Fibroblast of skin of right biceps (primary cell): ENCODE measurements at regions not wholly inside any gene's neighbourhood (a gene's known extent, or its start where the extent isn't known, plus 50 kb on each side); places are given as distances from the start of the nearest gene placed in this dataset.
"Not testable (repeated sequence)": the region's sequence is repeated elsewhere in the genome, so short reads cannot be mapped to it uniquely, and the experiment has no call there.

Experiments used
- DNase-seq: peaks from one replicate; pipeline ENCODE4 v3.0.0-alpha.2; 2013

- DNase-seq = no peak
Measured at GRCh38 chr12:84035766-84036165, 876.8 kb downstream of the SLC6A15 start.

DNA sequence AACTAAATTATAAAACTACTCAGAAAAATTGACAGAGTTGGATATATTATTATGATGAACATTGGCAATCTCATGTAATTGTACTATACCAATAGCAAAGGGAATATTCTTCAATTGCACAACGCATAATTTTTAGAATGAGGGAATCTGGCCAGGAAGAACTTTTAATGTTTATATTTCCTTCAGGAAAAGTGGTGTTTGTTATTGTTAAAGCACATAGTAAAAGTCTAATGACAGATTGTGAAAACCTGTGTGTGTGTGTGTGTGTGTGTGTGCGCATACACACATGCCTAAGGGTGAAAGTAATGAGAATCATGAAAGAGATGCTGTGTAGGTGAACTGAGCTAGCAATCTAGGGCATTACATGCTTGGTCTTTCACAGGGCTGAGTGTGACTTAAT is 877.7 kb downstream of the SLC6A15 start:
- DNase-seq = no peak

- DNase-seq = no peak
Measured at GRCh38 chr12:84033162-84033561, 879.4 kb downstream of the SLC6A15 start.

DNA sequence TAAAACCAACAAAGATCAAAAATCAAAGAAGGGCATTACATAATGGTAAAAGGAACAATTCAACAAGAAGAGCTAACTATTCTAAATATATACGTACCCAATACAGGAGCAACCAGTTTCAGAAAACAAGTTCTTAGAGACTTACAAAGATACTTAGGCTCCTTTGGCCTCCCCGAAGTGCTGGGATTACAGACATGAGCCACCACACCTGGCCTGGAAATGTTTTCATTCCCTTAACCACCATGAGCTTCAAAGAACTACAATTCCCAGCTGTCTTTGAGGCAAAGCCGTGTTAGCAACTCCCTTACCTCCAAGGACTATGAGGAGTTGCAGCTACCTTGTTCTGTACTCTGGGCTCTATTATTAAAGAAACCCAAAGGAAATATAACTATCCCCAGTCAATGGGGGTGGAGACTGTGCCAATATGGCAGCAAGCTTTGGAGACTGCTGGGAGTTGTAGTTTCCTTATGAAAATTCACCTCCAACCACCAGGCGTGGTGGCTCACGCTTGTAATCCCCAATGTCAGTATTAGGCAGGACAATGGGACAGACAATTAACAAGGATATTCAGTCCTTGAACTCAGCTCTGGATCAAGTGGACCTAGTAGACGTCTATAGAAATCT is 893.9 kb downstream of the SLC6A15 start:
- DNase-seq = not testable (repeated sequence)

DNA sequence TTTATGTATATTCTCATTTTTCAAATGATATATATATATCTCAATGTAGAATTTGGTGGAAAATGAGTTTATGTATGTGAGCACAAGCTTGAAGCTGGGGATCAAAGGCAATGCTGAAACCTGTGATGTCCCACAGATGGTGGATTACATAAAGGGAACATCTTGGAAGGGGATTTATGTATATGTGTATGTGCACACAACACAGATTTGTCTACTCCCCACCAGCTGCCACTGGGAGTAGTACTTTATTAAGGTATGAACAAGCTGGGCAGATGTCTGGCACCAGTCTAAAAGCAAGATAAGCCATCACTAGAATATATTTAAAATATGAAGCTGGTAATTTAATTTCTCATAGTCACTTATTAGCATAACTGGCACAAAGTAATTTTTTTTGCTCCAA is 895.6 kb downstream of the SLC6A15 start:
- no peak for DNase-seq

- no peak for DNase-seq
Measured at GRCh38 chr12:83997423-83997822, 915.2 kb downstream of the SLC6A15 start.

DNA sequence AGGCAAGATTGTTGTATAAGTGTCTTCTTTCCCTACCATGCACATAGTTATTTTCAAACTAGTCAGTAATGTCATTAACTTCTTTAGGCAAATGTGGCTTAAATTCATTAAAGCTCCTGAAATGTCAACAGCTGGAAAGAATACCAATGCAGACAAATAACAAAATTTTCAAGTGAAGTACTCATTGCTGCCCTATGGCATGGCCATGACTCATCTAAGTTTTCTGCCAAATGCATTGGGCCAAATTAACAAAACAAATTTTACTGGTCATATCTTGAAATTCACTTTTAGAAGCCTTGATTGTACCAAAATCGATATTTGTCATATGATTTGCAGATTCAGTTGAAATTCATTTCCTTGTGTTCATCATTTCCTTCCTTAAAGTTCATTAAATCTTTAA is 915.9 kb downstream of the SLC6A15 start:
- no peak for DNase-seq

DNA sequence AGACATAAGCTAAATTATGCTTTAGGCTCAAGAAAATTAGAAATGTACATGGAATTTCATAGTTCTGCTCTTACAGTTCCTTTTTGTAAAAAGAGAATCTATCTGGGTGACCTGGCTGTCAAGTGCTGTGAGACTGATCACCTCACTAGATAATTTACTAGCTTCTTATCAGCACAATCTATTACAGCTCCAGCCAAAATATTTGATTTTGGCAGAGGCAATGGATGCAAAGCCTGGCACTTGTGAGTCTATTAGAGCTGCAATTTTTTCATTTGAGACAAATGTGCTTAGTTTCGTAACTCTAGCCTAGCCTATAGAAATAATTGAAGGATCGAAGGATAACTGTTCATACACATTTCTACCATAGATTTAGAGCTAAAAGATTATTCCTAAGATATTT is 927.5 kb downstream of the SLC6A15 start:
- DNase-seq = peak; percentile 11

DNA sequence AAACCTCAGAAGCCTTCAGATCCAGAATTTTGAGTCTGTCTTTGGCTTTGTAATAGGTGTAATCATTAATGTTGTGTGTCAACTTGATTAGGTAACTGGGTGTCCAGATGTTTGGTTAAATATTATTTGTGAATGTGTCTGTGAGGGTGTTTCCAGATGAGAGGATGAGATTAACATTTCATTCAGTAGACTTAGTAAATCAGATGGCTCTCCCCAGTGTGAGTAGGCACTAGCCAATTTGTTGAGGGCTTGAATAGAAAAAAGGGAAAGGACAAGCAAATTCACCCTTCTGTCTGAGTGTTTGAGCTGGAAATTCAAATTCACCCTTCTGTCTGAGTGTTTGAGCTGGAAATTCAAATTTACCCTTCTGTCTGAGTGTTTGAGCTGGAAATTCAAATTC is 932.2 kb downstream of the SLC6A15 start:
- DNase-seq = no peak

GRCh38 chr12:83979785-83980184 is 932.8 kb downstream of the SLC6A15 start:
- DNase-seq = no peak

DNA sequence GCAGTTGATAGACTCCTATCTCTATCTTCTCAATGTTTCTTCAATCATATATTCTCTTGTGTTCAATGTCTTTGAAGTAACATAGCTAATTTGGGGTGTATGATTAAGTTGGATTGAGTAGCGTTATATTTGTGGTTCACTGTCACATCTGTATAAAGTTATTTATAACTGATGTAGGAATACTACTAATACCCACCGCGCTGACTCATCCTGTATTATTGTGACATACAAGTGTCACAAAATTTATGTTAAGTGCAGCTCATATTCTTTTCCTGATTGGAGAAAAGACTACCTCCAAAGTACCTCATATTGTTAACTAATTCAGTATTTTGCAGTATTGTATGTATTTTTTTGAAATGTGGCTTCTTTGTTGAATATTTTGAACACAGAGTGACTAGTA is 940.8 kb downstream of the SLC6A15 start:
- peak; percentile 41 for DNase-seq

DNA sequence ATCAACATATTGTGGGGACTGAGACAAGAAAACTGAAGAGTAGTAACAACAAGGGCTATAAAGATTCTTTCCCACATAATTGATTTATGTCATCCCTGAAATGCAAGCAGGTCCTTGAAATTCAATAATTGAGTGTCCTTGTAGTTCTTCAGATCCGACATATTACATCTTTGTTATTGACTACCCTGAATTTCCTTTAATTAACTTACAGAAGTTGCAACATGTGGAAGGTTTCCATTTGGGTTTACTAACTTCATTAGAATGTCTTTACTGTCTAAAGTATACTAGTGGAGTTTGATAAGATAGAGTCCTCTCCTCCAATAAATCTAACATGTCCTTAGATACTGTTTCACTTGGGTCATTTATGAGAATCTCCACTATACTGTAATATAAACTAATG is 951.8 kb downstream of the SLC6A15 start:
- no peak for DNase-seq

- peak; percentile 14 for DNase-seq
Measured at GRCh38 chr12:83958997-83959396, 953.6 kb downstream of the SLC6A15 start.

DNA sequence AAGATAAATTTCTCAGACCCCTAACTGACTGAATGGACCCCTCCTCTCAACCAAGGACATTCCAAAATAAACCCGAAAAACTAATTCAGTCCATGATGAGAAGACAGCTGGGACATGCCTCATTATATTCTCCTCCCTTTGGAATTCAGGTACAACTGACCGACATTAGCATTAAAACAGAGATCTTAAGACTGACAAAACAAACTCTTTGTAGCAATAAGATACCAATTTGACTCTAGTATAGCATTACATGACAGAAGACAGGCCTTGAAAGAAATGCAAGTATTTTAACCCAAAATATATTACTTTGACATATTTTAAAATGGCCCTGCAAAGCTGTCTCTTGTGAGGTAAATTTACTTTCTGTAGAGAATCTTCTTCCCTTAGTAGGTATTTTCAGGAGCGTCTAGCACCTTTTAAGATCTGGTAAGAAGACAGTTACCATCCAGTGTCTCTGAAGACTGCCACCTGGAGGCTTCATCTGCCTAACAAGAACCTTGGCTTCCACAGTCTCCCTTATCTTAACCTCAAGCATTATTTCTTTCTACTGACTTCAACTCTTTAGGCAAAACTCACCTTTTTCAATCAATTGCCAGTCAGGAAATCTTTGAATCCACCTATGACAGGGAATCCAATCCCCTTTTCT is 957.5 kb downstream of the SLC6A15 start:
- no peak for DNase-seq

DNA sequence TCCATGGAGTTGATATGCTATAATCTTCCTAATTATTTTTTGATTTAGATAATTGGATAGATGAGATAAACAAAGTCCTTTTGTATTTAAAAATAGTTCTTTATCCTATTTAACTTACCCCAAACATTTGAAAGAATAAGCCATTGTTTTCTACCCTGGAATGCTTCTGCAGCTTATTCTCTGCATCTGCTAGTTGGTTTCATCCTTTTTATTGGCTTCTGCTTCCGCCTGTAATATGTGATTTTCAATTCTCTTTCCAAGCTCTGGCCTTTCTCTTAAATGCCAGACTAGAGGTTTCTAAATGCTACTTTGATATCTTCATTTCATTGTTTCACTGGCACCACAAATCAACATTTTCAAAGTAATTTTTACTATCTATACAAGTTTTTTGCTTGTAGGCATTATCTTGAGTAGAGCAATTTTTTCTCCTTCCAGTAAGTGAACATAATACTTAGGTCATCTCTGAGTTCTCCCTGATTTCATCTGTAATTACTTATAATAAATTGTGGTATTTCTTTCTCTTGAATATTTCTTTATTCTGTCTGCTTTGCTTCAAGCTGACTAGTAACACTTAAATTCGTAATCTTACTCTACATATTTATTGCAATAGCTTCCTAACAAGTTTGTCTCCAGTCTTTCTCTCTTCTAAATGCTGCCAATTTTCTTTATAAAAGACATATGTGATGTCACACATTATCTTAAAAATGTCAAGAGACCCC is 958.4 kb downstream of the SLC6A15 start:
- no peak for DNase-seq

DNA sequence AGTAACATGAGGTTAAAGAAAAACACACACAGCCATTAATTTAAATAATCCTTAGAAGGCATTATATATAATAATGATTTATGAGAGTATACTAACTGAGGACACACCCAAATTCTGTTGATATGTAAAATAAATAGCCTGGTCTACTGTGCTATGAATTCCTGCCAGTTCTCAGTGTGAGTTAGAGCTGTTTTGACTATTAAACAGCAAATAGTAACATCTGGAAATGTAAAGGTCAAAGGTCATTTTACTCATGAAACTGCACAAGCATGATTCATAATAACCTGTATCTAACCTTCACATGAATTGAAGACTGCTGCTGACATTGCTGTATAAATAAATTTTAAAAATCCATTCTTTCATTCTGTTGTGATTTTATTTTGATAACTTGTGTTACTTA is 966.7 kb downstream of the SLC6A15 start:
- DNase-seq = peak; percentile 44

GRCh38 chr12:83939718-83940117 is 972.9 kb downstream of the SLC6A15 start:
- DNase-seq = no peak

- no peak for DNase-seq
Measured at GRCh38 chr12:83933615-83934014, 979.0 kb downstream of the SLC6A15 start.

- no peak for DNase-seq
Measured at GRCh38 chr12:83932011-83932410, 980.6 kb downstream of the SLC6A15 start.

- no peak for DNase-seq
Measured at GRCh38 chr12:83931451-83931850, 981.1 kb downstream of the SLC6A15 start.

GRCh38 chr12:83929792-83930191 is 982.8 kb downstream of the SLC6A15 start:
- not testable (repeated sequence) for DNase-seq

- DNase-seq = peak; percentile 14
Measured at GRCh38 chr12:83920821-83921547, 991.6 kb downstream of the SLC6A15 start.

GRCh38 chr12:83919081-83919480 is 993.5 kb downstream of the SLC6A15 start:
- DNase-seq = no peak

- no peak for DNase-seq
Measured at GRCh38 chr12:83904175-83904574, 1008.4 kb downstream of the SLC6A15 start.
